Activated CD4-positive, alpha-beta T cell treated with anti-CD3 and anti-CD28 coated beads, Interleukin-2, amount 50 U/mL, for 48 hours (primary cell): ENCODE measurements at regions not wholly inside any gene's neighbourhood (a gene's known extent, or its start where the extent isn't known, plus 50 kb on each side); places are given as distances from the start of the nearest gene placed in this dataset.
"Not testable (repeated sequence)": the region's sequence is repeated elsewhere in the genome, so short reads cannot be mapped to it uniquely, and the experiment has no call there.

ENCODE experiments used
- DNase-seq, 2 experiments: peaks; one replicate each; pipeline ENCODE4 v3.0.0-alpha.2; 2020

- no peak for DNase-seq
Measured at GRCh38 chr11:70886256-70886655, 366.1 kb downstream of the SHANK2 start.

- DNase-seq, result no peak
Measured at GRCh38 chr11:70886676-70887541, 365.5 kb downstream of the SHANK2 start.

- no peak for DNase-seq
Measured at GRCh38 chr11:70887542-70887827, 364.9 kb downstream of the SHANK2 start.

- DNase-seq, result no peak
Measured at GRCh38 chr11:70888061-70888460, 364.3 kb downstream of the SHANK2 start.

DNA sequence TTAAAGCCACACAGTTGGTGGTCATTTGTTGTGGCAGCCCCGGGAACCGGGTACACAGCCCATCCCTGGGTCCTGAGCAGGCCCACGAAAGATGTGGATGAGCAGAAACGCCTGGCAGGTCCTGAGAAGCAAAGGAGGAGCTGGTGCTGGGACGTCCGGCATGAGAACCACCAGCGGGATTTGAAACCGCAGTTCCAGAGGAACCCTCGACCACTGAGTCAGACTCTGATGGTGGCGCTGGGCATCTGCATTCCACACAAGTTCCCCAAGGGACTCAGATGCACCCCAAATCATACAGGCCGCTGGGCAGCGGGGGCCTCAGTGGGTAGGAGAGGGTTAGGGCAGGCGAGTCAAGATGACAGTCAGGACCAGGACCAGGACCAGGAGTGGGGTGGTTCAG, 363.0 kb downstream of the SHANK2 start:
- DNase-seq, result no peak

- DNase-seq, result no peak
Measured at GRCh38 chr11:70891844-70892380, 360.5 kb downstream of the SHANK2 start.

DNA sequence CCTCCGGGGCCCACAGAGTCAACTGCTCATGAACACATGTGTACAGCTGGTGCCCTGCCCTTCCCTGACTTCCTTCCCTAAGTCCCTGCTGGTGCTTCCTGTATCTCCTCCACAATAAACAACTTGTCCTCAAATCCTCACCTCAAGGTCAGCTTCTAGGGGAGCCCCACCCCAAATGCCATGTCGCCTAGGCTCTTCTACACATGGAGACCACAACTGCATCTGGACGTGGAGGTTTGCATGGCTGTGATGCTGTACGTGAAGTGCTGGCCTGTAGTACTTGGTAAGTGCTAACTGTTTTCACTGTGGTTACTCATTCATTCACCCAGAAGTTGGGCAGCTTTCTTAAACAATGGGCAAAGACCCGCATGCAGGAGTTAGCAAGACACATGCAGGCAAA, 359.5 kb downstream of the SHANK2 start:
- DNase-seq, result no peak

DNA sequence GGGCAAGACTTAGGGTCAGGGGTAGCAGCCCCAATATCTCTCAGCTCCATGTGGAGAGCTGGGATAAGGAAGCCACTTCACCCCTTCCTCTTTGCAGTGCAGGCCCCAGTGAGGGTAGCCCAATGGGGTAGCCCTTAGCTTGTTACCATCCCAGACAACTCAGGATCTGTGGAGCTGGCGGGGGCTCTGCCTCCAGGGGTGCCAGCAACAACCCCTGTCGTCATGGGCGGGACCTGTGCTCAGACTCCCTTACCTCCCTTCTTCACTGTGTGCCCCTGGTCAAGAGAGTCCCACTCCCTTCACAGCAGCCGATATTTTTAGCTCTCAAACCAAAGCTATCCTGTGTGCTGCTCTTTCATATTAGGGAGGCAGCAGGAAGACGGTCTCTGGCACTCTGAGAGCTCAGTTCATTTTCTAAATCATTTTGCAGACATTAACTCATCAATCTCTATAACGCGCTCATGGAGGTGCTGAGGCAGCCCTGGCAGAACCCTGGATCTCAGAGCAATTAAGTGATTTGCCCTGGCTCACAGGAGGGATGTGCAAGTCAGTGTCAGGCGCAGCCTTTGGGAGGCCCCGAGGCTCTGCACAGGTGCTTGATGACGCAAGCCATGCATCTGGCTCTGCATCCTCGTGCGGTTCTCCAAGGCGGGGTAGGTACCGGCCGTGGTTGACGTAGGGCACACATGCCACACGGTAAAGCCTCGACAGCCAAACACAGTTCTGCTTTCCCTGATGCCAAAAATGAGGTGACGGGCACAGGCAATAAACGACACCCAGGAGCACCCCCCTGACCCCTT, 357.6 kb downstream of the SHANK2 start:
- DNase-seq, result no peak

- no peak for DNase-seq
Measured at GRCh38 chr11:70895366-70895670, 357.1 kb downstream of the SHANK2 start.

- no peak for DNase-seq
Measured at GRCh38 chr11:70897429-70897828, 354.9 kb downstream of the SHANK2 start.

- DNase-seq, result no peak
Measured at GRCh38 chr11:70899616-70900015, 352.8 kb downstream of the SHANK2 start.

DNA sequence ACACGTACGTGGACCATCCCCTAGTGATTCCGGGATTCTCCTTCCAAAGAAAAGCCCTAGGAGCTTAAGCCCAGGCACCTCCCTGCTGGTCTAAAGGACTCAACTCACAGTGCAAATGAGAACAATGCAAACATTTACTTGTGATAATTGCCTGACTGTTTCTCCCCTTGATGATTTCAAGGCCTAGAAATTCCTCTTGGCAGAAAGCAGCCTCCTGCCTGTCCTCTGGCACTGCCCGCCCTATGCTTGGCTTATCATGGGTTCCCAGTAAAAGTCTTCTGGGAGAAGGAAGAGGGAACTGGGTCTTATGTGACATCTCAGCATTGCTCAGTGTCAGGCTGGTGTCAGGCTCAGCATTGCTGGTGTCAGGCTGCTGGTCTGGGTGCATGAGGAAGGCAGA, 351.8 kb downstream of the SHANK2 start:
- DNase-seq, result no peak

GRCh38 chr11:70901951-70902521, 350.3 kb downstream of the SHANK2 start:
- DNase-seq, result no peak

DNA sequence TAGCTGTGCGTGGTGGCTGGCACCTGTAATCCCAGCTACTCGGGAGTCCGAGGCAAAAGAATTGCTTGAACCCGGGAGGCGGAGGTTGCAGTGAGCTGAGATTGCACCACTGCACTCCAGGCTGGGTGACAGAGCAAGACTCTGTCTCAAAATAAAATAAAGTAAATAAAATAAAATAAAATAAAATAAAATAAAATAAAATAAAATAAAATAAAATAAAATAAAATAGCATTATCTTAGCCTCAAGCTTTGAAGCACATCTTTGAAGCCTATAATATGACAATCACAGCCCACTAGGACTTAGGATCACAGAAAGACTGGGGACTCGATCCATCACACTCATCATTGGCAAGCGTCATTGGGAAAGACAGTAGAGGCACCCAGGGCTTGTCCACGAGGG, 349.1 kb downstream of the SHANK2 start:
- not testable (repeated sequence) for DNase-seq

DNA sequence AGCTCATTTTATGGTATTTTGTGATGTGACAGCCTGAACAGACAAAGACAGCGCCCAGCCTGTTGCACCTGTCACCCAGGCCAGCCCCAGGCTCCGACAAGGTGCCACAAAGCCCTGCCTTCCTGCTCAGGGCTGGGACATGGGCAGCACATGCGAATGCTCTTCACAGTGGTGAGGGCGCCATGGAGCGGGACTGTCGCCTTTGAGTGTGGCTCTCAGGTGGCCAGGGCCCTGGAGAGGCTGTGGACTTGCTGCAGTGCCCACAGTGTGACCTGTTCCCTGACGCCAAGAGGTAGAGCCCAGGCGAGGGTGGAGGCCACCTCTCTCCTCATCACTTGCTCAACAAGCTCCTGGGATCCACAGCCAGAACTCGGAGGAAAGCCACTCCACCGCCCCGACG, 346.3 kb downstream of the SHANK2 start:
- no peak for DNase-seq

DNA sequence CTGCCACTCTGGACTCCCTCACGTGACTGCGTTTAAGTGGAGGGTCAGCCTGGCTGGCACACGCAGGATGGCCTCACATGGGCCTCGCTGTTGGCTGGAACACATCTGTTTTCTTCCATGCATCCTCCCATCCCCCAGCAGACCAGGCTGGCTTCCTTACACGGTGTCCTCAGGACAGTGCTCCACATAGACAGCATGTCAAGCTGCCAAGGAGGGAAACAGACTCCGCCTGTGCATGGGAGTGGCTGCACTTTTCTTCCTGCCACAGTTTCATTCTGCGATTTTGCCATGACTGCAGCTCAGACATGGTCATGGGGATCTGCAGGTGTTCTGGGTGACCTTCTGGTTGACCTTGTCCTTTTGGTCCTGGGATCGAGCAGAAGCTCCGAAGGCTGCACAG, 344.2 kb downstream of the SHANK2 start:
- DNase-seq, result no peak

- no peak for DNase-seq
Measured at GRCh38 chr11:70910835-70911234, 341.5 kb downstream of the SHANK2 start.

GRCh38 chr11:70912226-70912840, 340.0 kb downstream of the SHANK2 start:
- DNase-seq, result peak in 1 of 2 experiments; percentile 4

- no peak for DNase-seq
Measured at GRCh38 chr11:70913715-70914231, 338.6 kb downstream of the SHANK2 start.

DNA sequence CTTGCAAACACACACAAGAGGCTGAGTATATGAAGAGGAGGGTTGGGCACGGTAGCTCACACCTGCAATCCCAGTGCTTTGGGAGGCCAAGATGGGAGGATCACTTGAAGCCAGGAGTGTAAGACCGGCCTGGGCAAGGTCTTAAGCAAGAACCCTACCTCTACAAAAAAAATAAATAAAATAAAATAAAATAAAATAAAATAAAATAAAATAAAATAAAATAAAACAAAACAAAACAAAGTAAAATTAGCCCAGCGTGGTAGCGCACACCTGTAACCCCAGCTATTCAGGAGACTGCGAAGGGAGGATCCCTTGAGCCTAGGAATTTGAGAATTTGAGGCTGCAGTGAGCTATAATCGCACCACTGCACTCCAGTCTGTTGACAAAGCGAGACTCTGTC, 337.9 kb downstream of the SHANK2 start:
- DNase-seq, result no peak

- no peak for DNase-seq
Measured at GRCh38 chr11:70915158-70915985, 337.0 kb downstream of the SHANK2 start.

DNA sequence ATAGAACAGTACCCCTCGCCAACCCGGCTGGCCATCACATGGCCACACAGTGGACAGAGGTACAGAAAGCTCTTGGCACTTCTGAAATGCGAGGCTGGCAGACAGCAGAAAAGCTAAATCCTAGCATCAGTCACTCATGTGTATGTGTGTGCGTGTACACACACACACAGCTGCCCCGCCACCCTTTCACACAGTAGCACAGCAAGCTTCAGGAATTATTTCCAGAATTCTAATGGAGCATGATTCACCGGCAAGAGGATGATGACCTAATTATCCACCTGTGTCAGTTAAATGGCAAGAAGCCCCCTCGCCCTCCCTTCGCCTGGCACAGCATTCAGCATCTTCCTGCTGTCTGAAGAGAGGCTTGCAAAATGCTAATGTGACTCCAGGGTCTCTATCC, 336.0 kb downstream of the SHANK2 start:
- DNase-seq, result no peak
